ENCODE measurements at regions not wholly inside any gene's neighbourhood (a gene's known extent, or its start where the extent isn't known, plus 50 kb on each side); places are given as distances from the start of the nearest gene placed in this dataset.
"Not testable (repeated sequence)": the region's sequence is repeated elsewhere in the genome, so short reads cannot be mapped to it uniquely, and the experiment has no call there.

DNA sequence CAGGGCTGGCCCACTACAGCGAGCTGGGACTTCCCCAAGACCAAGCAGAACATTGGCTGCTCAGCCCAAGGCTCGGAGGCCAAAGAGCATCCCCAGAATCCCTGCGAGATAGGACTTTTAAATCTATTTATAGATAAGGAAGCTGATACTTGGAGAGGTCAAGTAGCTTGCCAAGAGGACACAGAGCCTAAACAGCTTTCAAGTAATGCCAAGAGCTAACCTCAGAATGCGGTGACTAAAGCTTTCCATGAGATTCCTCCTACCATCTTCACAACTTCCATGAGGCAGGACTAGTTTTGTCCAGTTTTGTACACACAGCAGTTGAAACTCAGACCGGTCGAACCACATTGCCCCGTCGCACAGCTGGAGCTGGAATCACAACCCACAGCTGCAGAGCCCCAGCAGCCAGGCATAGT lies 168.1 kb upstream of the TOP1 start:
- no peak for DNase-seq

- no peak for DNase-seq
These were observed 167.1 kb upstream of the TOP1 start for GRCh38 chr20:40861427-40862008.

DNA sequence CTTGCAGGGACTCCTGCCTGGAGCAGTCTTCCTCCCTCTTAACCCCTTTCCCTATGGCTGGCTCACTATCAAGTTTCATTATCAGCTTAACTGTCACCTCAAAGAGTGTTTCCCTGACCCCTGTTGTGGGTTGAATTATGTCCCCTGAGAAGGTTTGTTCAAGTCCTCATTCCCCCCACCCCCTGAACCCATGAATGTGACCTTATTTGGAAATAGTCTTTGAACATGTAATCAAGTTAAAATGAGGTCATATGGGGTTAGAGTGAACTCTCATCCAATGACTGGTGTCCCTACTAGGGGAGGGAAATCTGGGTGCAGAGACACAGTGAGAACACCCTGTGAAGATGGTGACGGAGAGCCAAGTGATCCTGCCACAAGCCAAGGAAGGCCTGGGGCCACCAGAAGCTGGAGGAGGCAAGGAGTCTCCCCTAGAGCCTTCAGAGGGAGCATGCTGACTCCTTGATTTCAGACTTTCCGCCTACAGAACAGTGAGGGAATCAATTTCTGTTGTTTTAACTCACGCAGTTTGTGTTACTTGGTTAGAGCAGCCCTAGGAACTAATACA lies 165.2 kb upstream of the TOP1 start:
- no peak for DNase-seq

DNA sequence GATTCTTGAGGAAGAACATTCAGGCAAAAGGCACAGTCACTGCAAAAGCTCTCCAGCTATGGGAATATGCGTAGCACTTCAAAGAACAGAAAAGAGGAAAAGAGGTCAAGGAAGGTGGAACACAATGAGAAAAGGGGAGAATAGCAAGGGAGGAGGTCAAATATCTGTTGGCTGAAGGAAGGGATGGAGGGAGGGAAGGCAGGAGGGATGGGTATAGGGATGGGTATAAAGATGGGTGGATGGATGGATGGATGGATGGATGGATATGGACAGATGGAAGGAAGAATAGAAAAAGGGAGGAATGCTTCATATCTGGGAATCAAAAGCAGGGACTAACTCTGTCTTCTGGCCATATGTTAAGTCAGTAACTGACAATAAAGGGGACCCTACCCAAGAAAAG lies 164.2 kb upstream of the TOP1 start:
- DNase-seq = no peak

DNA sequence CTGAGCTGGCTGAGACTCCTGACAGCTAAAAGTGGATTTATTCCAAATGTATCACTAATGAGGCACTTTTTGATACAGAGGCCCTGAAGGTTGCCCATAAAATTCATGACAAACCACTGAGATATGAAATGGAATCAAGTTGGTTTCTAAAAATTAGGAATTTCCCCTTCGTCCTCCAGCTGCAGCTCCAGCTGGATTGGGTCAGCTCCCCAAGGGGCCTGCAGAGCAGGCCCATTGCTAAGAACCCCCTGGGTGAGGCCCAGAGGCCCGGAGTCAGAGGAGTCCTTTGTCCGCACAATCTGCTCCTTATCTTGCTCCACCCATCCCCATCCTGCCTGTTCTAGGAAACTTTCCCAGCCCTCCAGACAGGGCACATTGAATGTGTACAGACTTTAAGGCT lies 163.5 kb upstream of the TOP1 start:
- DNase-seq = no peak

DNA sequence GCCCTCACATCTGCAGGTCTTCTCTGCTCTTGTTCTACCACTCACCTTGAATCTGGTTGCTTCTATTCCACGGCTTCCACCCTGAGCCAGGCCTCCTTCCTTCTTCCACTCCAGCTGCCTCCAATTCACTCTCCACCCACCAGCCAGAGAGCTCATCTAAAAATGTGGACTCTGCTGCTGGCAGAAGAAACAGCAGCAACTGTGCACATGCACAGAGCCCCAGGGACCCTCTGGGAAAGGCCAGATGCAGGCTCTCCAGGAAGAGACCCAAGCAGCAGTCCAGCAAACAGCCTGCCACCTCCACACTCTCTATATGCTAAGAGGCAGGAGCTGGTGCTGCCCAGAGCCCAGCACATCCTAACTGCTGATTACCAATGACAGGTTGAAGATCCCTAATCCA lies 162.6 kb upstream of the TOP1 start:
- DNase-seq = no peak

GRCh38 chr20:40868551-40869217 lies 159.9 kb upstream of the TOP1 start:
- DNase-seq = no peak

DNA sequence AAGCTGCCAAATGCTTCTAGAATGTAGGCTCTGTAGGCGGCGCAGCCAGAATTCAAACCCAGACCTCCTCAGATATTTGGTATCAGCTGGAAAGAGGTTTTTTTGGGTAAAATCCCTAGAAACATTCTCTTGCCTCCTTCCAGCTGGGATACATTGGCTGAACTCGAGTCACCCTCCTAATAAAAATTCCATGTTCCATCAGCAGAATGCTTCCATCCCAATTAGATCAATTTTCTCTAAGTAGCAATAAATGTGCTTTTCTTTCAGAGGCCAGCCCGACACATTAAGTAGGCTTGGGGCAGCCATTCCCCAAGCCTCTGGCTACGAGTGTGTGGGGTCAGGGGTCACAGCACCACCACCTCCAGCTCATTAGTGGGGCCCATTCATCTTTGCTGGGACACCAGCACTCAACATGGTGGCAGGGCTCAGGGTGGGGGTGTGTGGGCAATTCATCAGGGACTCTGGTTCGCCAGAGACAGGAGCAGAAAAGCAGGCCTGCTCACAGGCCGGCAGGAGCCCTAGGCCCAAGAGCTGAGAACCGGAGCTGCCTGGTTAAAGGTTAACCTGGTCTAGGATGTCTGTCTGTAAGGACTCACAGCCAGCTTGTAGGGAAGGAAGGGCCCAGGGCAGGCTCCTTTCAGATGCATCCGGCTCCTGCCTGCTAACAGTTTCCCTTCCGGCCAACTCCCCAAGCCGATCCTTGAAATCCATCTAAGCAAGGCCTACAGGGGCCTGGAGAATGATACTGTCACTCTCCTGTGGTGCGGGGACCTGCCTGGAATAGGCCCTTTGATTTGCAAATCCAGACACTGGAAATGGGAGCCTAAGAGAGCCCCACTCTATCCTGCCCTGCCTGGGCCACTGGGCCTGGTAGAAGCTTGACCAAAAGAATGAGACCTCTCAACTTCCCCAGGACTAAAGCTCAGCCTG lies 159.1 kb upstream of the TOP1 start:
- no peak for DNase-seq

GRCh38 chr20:40875116-40876085 lies 153.2 kb upstream of the TOP1 start:
- no peak for DNase-seq

GRCh38 chr20:40878099-40878498 lies 150.5 kb upstream of the TOP1 start:
- DNase-seq = not testable (repeated sequence)

DNA sequence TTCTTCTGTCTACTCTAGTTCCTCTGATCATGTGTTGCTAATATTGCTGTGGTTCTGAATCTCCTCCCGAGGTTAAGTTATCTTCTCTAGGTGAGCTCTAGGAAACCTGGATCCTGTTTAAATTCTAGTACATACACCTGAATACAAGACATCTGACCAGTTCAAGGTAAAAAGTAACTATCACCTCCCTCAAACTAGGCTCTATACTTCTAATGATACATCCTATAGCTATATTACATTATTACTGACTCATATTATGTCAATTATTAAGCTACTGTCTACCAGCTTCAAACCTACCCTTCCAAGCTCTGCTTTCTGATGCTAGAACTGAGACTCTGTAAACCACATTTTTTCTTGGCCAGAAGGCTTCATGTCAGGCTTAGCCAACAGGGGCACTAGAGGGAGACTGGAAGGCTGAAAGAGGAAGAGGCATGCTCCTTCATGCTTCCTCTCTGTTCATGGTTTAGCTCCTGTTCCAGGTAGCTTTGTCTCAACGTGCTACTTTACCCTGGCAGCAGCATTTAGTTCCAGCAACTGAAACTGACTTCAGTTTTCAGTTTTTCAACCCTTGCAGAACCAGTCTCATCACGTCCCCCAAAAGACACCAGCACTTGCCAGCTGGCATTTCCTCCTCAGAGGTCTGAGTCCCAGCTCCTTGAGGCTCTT lies 148.4 kb upstream of the TOP1 start:
- no peak for DNase-seq

- no peak for DNase-seq
These were observed 147.9 kb upstream of the TOP1 start for GRCh38 chr20:40880729-40881109.

DNA sequence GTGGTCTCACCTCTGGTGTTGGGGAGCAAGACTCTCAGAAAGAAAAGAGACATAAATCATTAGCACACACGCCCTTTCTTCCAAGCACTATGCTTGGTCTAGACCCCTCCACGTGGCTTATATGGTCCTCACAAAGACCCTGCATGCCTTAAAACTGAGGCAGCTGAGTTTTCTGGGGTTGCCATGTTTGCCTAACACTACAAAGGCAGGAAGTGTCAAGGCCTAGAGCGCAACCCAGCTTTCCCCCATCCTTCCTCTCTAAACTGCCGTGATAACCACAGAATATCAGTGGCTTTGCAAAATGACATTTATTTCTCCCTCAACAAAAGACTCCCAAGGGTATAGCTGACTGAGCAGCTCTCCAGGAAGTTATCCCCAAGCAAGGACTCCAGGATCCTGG lies 146.5 kb upstream of the TOP1 start:
- DNase-seq = no peak

- DNase-seq = no peak
These were observed 145.5 kb upstream of the TOP1 start for GRCh38 chr20:40883097-40883496.

DNA sequence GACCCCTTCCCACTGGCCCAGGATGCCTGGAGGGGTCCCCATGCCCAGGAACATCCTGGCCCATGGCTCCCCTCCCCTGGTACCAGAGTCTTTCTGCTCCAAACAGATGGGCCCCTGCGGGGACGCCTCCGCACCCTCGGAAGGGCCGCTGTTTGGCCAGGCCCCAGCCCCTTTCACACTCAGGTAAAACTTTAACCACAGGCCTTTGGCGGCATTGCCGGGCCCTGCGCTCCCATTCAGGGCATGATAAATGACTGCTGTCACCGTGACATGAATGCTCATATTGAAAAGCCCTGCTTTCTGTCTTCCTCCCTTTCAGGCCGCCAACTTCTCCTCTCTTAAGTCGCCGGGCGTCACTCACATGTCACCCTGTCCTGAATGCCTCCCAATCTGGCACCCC lies 141.5 kb upstream of the TOP1 start:
- no peak for DNase-seq

GRCh38 chr20:40889266-40889665 lies 139.4 kb upstream of the TOP1 start:
- DNase-seq = not testable (repeated sequence)

DNA sequence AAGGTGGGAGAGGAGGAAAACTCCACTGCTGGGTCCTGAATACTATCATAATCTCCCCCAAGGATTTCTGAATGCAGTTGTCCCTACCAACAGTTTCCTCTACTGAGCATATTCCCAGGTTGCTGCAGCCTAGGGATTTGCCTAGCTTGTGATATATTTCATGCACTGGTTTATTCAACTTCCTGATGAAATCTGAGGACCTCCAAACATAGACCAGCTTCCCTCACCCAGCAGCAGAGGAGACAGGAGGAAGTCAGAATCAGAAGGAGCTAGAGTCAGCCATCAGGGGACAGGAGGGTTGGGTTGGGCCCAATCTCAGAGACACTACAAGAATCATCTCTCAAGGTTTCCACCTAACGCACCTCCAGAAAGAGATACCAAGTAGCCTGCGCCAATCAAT lies 138.4 kb upstream of the TOP1 start:
- DNase-seq = no peak

GRCh38 chr20:40890635-40891034 lies 138.0 kb upstream of the TOP1 start:
- DNase-seq = no peak

DNA sequence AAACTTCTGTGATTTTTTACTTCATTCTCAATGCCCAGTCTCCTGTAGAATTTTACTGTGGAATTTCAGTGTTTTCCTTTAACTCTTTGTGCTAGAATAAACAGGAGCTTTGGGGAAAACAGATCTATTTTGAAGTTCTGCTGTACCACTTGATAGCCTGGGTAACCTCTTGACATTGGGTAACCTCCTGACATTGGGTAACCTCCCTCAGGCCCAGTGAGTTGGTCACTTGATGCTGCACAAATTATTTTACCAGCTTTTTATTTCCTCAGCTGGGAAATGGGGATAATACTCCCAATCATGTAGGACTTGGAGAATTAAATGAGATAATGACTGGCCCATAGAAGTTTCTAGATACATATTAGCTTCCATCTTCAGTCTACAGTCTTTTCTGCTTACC lies 137.3 kb upstream of the TOP1 start:
- no peak for DNase-seq

- DNase-seq = no peak
These were observed 136.0 kb upstream of the TOP1 start for GRCh38 chr20:40892642-40893041.

DNA sequence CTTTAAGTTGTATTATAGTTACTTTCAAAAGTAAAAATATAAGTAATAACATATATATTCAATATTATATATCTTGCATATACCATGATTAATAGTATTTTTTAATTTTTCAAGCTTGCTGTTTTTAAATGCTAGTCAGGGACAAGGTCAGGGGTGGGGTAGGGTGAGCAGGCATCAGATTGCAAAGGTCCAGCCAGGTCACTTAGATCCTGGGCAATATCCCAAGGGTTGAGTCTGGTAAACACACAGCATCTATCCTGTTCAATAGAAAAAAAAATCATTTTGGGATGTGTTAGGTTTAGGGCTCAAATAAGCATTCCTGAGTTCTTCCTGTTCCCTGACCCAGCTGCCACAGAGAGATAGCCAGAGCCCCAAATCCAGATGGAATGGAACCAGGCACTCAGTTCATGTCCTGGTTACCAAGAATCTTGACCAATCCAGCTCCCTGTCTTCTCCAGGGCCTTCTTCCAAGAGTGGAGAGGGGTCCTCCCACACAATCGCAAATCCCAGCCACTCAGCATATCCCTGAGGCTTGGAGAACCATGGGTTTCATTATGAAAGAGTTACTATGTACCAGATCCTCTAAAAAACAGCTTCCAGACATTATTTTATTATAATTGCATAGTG lies 134.9 kb upstream of the TOP1 start:
- no peak for DNase-seq
